PC-3 (cell line): ENCODE measurements at regions not wholly inside any gene's neighbourhood (a gene's known extent, or its start where the extent isn't known, plus 50 kb on each side); places are given as distances from the start of the nearest gene placed in this dataset.

ENCODE experiments used
- ATAC-seq: fragments of 200-7000 bp; cut with Tn5 transposase; 2 replicates; pipeline ENCODE4 v1.9.1; 2020; ENCODE audit warnings: mild to moderate bottlenecking, moderate library complexity
- BruUV-seq: library from RNA; stranded (reverse); fragments of 400-500 nt; replicated peaks from 2 replicates; lab custom pipeline; 2021; lab: Mats Ljungman, UMichigan
- CTCF ChIA-PET: fragments of 300-600 bp; sonication (Branson Sonifier 250); formaldehyde crosslinking; loops from one replicate; lab custom pipeline; 2022; ENCODE audit warnings: antibody characterized with exemption; lab: Charles Lee
- POLR2A ChIA-PET: fragments of 300-600 bp; sonication (Branson Sonifier 250); formaldehyde crosslinking; loops from one replicate; lab custom pipeline; 2022; ENCODE audit warnings: antibody characterized with exemption; ENCODE audit not compliant: unreplicated experiment; lab: Charles Lee
- DNase-seq: peaks from one replicate; pipeline ENCODE4 v3.0.0-alpha.2; 2015
- H2AFZ ChIP-seq: fragments of 300-600 bp; sonication (generic); 2 replicates; pipeline ENCODE4 v1.6.0; 2016; ENCODE audit warnings: antibody characterized with exemption, low read length
- H3F3A ChIP-seq: fragments of 300-600 bp; sonication (generic); one replicate; pipeline ENCODE4 v1.6.0; 2017; ENCODE audit warnings: antibody characterized with exemption, low read length, control low read depth, mild to moderate bottlenecking; ENCODE audit not compliant: unreplicated experiment
- H3K27ac ChIP-seq: fragments of 300-600 bp; sonication (generic); 2 replicates; pipeline ENCODE4 v1.5.1; 2016; ENCODE audit warnings: mild to moderate bottlenecking, low read length
- H3K27me3 ChIP-seq: fragments of 300-600 bp; sonication (generic); 2 replicates; pipeline ENCODE4 v1.6.1; 2016; ENCODE audit warnings: low read length, mixed read lengths
- H3K36me3 ChIP-seq: fragments of 300-600 bp; sonication (generic); 2 replicates; pipeline ENCODE4 v1.6.1; 2016; ENCODE audit warnings: low read depth, mixed run types, low read length, mixed read lengths
- H3K4me1 ChIP-seq: fragments of 300-600 bp; sonication (generic); 2 replicates; pipeline ENCODE4 v1.5.1; 2016; ENCODE audit warnings: low read length; ENCODE audit not compliant: insufficient read depth
- H3K4me2 ChIP-seq: fragments of 300-600 bp; sonication (generic); 2 replicates; pipeline ENCODE4 v1.6.0; 2016; ENCODE audit warnings: low read length
- H3K4me3 ChIP-seq: fragments of 300-600 bp; sonication (generic); 2 replicates; pipeline ENCODE4 v1.5.1; 2016; ENCODE audit warnings: mild to moderate bottlenecking, low read length, mixed read lengths
- H3K79me2 ChIP-seq: fragments of 300-600 bp; sonication (generic); 2 replicates; pipeline ENCODE4 v1.6.1; 2017; ENCODE audit warnings: low read length, mixed read lengths
- H3K9ac ChIP-seq: fragments of 300-600 bp; sonication (generic); 2 replicates; pipeline ENCODE4 v1.6.0; 2016; ENCODE audit warnings: mild to moderate bottlenecking, low read length
- H3K9me2 ChIP-seq: fragments of 300-600 bp; sonication (generic); replicated peaks from 2 replicates; pipeline ENCODE4 v1.6.1; 2016; ENCODE audit warnings: mixed run types, low read length, mixed read lengths
- H3K9me3 ChIP-seq: fragments of 300-600 bp; sonication (generic); 2 replicates; pipeline ENCODE4 v1.6.1; 2016; ENCODE audit warnings: low read length, mixed read lengths
- H4K20me1 ChIP-seq: fragments of 300-600 bp; sonication (generic); 2 replicates; pipeline ENCODE4 v1.6.1; 2016; ENCODE audit warnings: low read length, mixed read lengths
- CTCF ChIP-seq: fragments of 300-600 bp; sonication (generic); conservative IDR thresholded peaks from 2 replicates; pipeline ENCODE4 v1.5.1; 2017; ENCODE audit warnings: antibody characterized with exemption, low read depth, mild to moderate bottlenecking, low read length
- EZH2 ChIP-seq: fragments of 300-600 bp; sonication (generic); IDR thresholded peaks from one replicate; pipeline ENCODE4 v1.6.1; 2017; ENCODE audit warnings: antibody characterized with exemption, mild to moderate bottlenecking, low read length; ENCODE audit not compliant: unreplicated experiment
- EZH2phosphoT487 ChIP-seq: fragments of 300-600 bp; sonication (generic); IDR thresholded peaks from 2 replicates; pipeline ENCODE4 v1.6.1; 2018; ENCODE audit warnings: mild to moderate bottlenecking, antibody characterized with exemption, low read length, borderline replicate concordance
- intact Hi-C: fragments of 100-400 bp; cut with micrococcal nuclease; formaldehyde crosslinking; loops from 2 replicates; pipeline ENCODE4 v1.9.0; 2023

- no peak for ATAC-seq
- intact Hi-C loops, result no loop called here
These were observed 49.9 kb upstream of the ATP2B2 start for GRCh38 chr3:10555263-10555662.

DNA sequence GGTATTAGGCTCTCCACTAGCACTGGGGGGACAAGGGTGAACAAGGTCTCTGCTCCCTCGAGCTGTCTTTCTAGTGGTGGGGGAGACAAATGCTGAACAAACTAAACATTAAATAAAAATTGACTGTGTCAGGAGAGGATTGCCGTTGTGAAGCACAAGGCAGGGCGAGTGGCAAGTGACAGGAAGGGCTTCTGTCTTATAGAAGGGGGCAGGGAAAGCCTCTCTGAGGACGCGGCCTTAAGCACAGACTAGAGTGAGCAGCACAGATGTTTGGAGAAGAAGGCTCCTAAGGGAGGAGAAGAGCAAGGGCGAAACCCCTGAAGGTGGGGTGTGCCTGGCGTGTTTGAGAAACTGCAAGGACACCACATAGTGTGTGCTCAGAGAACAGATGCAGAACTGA lies 50.9 kb upstream of the ATP2B2 start:
- Histone ChIP-seq H3F3A (no peaks in the 10 kb centered on the region), H3K4me2 (no peak overlapping the region), H3K9ac (no peak overlapping the region), H4K20me1 (no peaks in the 10 kb centered on the region), H3K9me2 (no peaks in the 10 kb centered on the region), H2AFZ (no peak overlapping the region), H3K27me3 (peaks cover 22% of the 10 kb centered on the region), H3K36me3 (no peaks in the 10 kb centered on the region), H3K9me3 (no peaks in the 10 kb centered on the region), H3K4me3 (no peak overlapping the region), H3K4me1 (peaks cover 13% of the 10 kb centered on the region), H3K79me2 (no peaks in the 10 kb centered on the region), H3K27ac (no peak overlapping the region)
- no peak for TF ChIP-seq EZH2
- TF ChIP-seq CTCF, result no peak
- no peak for TF ChIP-seq EZH2phosphoT487
- POLR2A ChIA-PET, result no interaction called here
- no TSS peak for BruUV-seq
- intact Hi-C loops, result no loop called here
- ATAC-seq (no peak), DNase-seq (no peak)
- CTCF ChIA-PET, result no interaction called here

More at GRCh38 chr3:10555263-10555662, 49.9 kb upstream of the ATP2B2 start:
- ChIA-PET CTCF (no interaction called here), POLR2A (no interaction called here)
- no peak overlapping the region for H3K4me3 ChIP-seq
- no peak for DNase-seq
- no peak overlapping the region for H3K27ac ChIP-seq
- H3K79me2 ChIP-seq, result no peaks in the 10 kb centered on the region
- H3K9me3 ChIP-seq, result no peaks in the 10 kb centered on the region
- H2AFZ ChIP-seq, result no peak overlapping the region
- H3K4me2 ChIP-seq, result no peak overlapping the region
- TF ChIP-seq CTCF (no peak), EZH2 (no peak), EZH2phosphoT487 (no peak)
- no peaks in the 10 kb centered on the region for H4K20me1 ChIP-seq
- no peaks in the 10 kb centered on the region for H3K9me2 ChIP-seq
- BruUV-seq, result no TSS peak
- H3K4me1 ChIP-seq, result peaks cover 14% of the 10 kb centered on the region
- H3K36me3 ChIP-seq, result no peaks in the 10 kb centered on the region
- no peak overlapping the region for H3K9ac ChIP-seq
- no peaks in the 10 kb centered on the region for H3F3A ChIP-seq
- peaks cover 15% of the 10 kb centered on the region for H3K27me3 ChIP-seq

GRCh38 chr3:10557250-10557649 lies 51.9 kb upstream of the ATP2B2 start:
- H3K4me2 ChIP-seq, result no peak overlapping the region
- H3K4me1 ChIP-seq, result peaks cover 4% of the 10 kb centered on the region
- no peak overlapping the region for H3K27ac ChIP-seq
- no peak overlapping the region for H3K4me3 ChIP-seq
- ChIA-PET CTCF (no interaction called here), POLR2A (no interaction called here)
- H3K27me3 ChIP-seq, result peaks cover 28% of the 10 kb centered on the region
- no peaks in the 10 kb centered on the region for H3K9me3 ChIP-seq
- H3F3A ChIP-seq, result no peaks in the 10 kb centered on the region
- ATAC-seq, result no peak
- no peaks in the 10 kb centered on the region for H3K9me2 ChIP-seq
- DNase-seq, result no peak
- no peak overlapping the region for H3K9ac ChIP-seq
- H3K36me3 ChIP-seq, result no peaks in the 10 kb centered on the region
- no peaks in the 10 kb centered on the region for H3K79me2 ChIP-seq
- intact Hi-C loops, result no loop called here
- TF ChIP-seq CTCF (no peak), EZH2phosphoT487 (no peak), EZH2 (no peak)
- no peaks in the 10 kb centered on the region for H4K20me1 ChIP-seq
- H2AFZ ChIP-seq, result no peak overlapping the region
- no TSS peak for BruUV-seq
